SK-N-SH (cell line): ENCODE measurements at regions not wholly inside any gene's neighbourhood (a gene's known extent, or its start where the extent isn't known, plus 50 kb on each side); places are given as distances from the start of the nearest gene placed in this dataset.

Source experiments
- CTCF ChIA-PET: fragments of 300-600, 350-600 bp; formaldehyde crosslinking; extraction: SDS; loops from one replicate; lab custom pipeline; 2021; lab: Yijun Ruan, JAX
- POLR2A ChIA-PET: fragments of 350-600 bp; sonication (Branson Sonifier 250); formaldehyde crosslinking; extraction: SDS; loops from one replicate; lab custom pipeline; 2020; ENCODE audit warnings: antibody characterized with exemption, inconsistent platforms; lab: Yijun Ruan, JAX
- DNase-seq: peaks from one replicate; pipeline ENCODE4 v3.0.0; 2012
- H2AFZ ChIP-seq: fragments of 200-600 bp; sonication (generic); 2 replicates; pipeline ENCODE4 v1.8.1; 2016; ENCODE audit warnings: antibody characterized with exemption, mild to moderate bottlenecking, low read depth
- H3F3A ChIP-seq: fragments of 200-600 bp; sonication (generic); replicated peaks from 2 replicates; pipeline ENCODE3; 2016; ENCODE audit warnings: antibody characterized with exemption, mild to moderate bottlenecking; ENCODE audit not compliant: insufficient read depth
- H3K27ac ChIP-seq, 2 experiments: fragments of 200-500 bp in 1 of 2; fragments of 200-600 bp in 1 of 2; sonication (Bioruptor generic) in 1 of 2; sonication (generic), shearing (Covaris generic) in 1 of 2; 2 replicates each; pipeline versions ENCODE4 v1.5.1 to v1.6.1; 2014 to 2016; ENCODE audit warnings: low read depth in 2 of 2, inconsistent platforms in 1 of 2, low read length in 1 of 2, mild to moderate bottlenecking in 1 of 2, mixed read lengths in 1 of 2
- H3K27me3 ChIP-seq: fragments of 200-600 bp; sonication (generic), shearing (Covaris generic); 2 replicates; pipeline ENCODE4 v1.6.1; 2016; ENCODE audit warnings: mixed run types; ENCODE audit not compliant: insufficient read depth
- H3K36me3 ChIP-seq, 2 experiments: fragments of 200-500 bp in 1 of 2; fragments of 200-600 bp in 1 of 2; sonication (Bioruptor generic) in 1 of 2; sonication (generic) in 1 of 2; replicated peaks in 1 of 2; 2 replicates each; pipeline versions ENCODE3 to v1.5.1; 2014 to 2016; ENCODE audit warnings: low read length in 1 of 2, mild to moderate bottlenecking in 1 of 2; ENCODE audit not compliant: insufficient read depth in 2 of 2, control insufficient read depth in 1 of 2
- H3K4me1 ChIP-seq, 2 experiments: fragments of 200-500 bp in 1 of 2; fragments of 200-600 bp in 1 of 2; sonication (Bioruptor generic) in 1 of 2; sonication (generic), shearing (Covaris generic) in 1 of 2; 2 replicates each; pipeline versions ENCODE4 v1.5.1 to v1.6.1; 2014 to 2016; ENCODE audit warnings: low read depth in 1 of 2, low read length in 1 of 2, mixed run types in 1 of 2; ENCODE audit not compliant: insufficient read depth in 2 of 2, control insufficient read depth in 1 of 2
- H3K4me2 ChIP-seq: fragments of 200-600 bp; sonication (generic), shearing (Covaris generic); 2 replicates; pipeline ENCODE4 v1.6.1; 2017; ENCODE audit warnings: mixed run types
- H3K4me3 ChIP-seq, 2 experiments: fragments of 200-500 bp in 1 of 2; fragments of 200-600 bp in 1 of 2; sonication (Bioruptor generic) in 1 of 2; sonication (generic), shearing (Covaris generic) in 1 of 2; 2 replicates each; pipeline versions ENCODE4 v1.5.1 to v1.8.1; 2014 to 2016; ENCODE audit warnings: low read depth in 2 of 2, inconsistent platforms in 1 of 2, low read length in 1 of 2, mild to moderate bottlenecking in 1 of 2, mixed read lengths in 1 of 2, moderate library complexity in 1 of 2
- H3K79me2 ChIP-seq: fragments of 200-600 bp; sonication (generic); 2 replicates; pipeline ENCODE4 v1.8.1; 2017; ENCODE audit warnings: mild to moderate bottlenecking; ENCODE audit not compliant: insufficient read depth
- H3K9ac ChIP-seq: fragments of 200-600 bp; sonication (generic); 2 replicates; pipeline ENCODE4 v1.6.1; 2017; ENCODE audit warnings: mixed run types
- H3K9me2 ChIP-seq: fragments of 200-600 bp; sonication (generic); 2 replicates; pipeline ENCODE4 v1.6.1; 2017; ENCODE audit warnings: mixed run types
- H3K9me3 ChIP-seq: fragments of 200-600 bp; sonication (generic); 2 replicates; pipeline ENCODE4 v1.6.1; 2017; ENCODE audit warnings: mixed run types, mild to moderate bottlenecking, moderate library complexity
- H4K20me1 ChIP-seq: fragments of 200-600 bp; sonication (generic); 2 replicates; pipeline ENCODE4 v1.6.1; 2017; ENCODE audit warnings: mild to moderate bottlenecking, mixed run types; ENCODE audit not compliant: insufficient read depth
- EZH2phosphoT487 ChIP-seq: fragments of 200-600 bp; sonication (generic); IDR thresholded peaks from 2 replicates; pipeline ENCODE4 v1.6.1; 2017; ENCODE audit warnings: low read depth, mixed run types, mild to moderate bottlenecking, antibody characterized with exemption, moderate library complexity, borderline replicate concordance
- FOXM1 ChIP-seq: IDR thresholded peaks from 2 replicates; pipeline ENCODE4 v1.4.0; 2012; ENCODE audit warnings: low read depth, mild to moderate bottlenecking
- GABPA ChIP-seq: IDR thresholded peaks from 2 replicates; pipeline ENCODE4 v1.4.0; 2012; ENCODE audit warnings: low read depth, mild to moderate bottlenecking
- GATA2 ChIP-seq: sonication (generic); formaldehyde crosslinking; IDR thresholded peaks from 2 replicates; pipeline ENCODE4 v1.5.0; 2020; ENCODE audit warnings: mild to moderate bottlenecking, missing genetic modification reagents
- JUND ChIP-seq: IDR thresholded peaks from 2 replicates; pipeline ENCODE4 v1.4.0; 2012
- POLR2AphosphoS5 ChIP-seq: IDR thresholded peaks from 2 replicates; pipeline ENCODE4 v1.6.1; 2012; ENCODE audit warnings: low read depth, low read length
- RCOR1 ChIP-seq: fragments of 150-350 bp; IDR thresholded peaks from 2 replicates; pipeline ENCODE4 v1.6.1; 2017; ENCODE audit warnings: antibody characterized with exemption, low read length
- RFX5 ChIP-seq: IDR thresholded peaks from 2 replicates; pipeline ENCODE4 v1.6.1; 2012; ENCODE audit warnings: mild to moderate bottlenecking, improper control_type of control experiment, low read length
- RXRA ChIP-seq: IDR thresholded peaks from 2 replicates; pipeline ENCODE4 v1.4.0; 2012; ENCODE audit warnings: low read depth, mild to moderate bottlenecking, borderline replicate concordance
- TEAD4 ChIP-seq: IDR thresholded peaks from 2 replicates; pipeline ENCODE4 v1.4.0; 2012; ENCODE audit warnings: mild to moderate bottlenecking, borderline replicate concordance; ENCODE audit not compliant: insufficient read depth
- USF1 ChIP-seq: IDR thresholded peaks from 2 replicates; pipeline ENCODE4 v1.4.0; 2012; ENCODE audit warnings: low read depth, borderline replicate concordance
- WGBS: methylation state at CpG from one replicate; pipeline ENCODE4 v1.1.6; 2017; ENCODE audit warnings: low lambda C conversion rate; 5-methylcytosine and 5-hydroxymethylcytosine counted together
- TF ChIP-seq, protein P1 (sequence below): IDR thresholded peaks from 2 replicates; pipeline ENCODE4 v1.4.0; 2012; ENCODE audit warnings: low read depth
- TF ChIP-seq, protein P2 (sequence below): fragments of 200-600 bp; sonication (generic); IDR thresholded peaks from 2 replicates; pipeline ENCODE4 v1.6.1; 2017; ENCODE audit warnings: antibody characterized with exemption, mild to moderate bottlenecking, moderate library complexity

DNA sequence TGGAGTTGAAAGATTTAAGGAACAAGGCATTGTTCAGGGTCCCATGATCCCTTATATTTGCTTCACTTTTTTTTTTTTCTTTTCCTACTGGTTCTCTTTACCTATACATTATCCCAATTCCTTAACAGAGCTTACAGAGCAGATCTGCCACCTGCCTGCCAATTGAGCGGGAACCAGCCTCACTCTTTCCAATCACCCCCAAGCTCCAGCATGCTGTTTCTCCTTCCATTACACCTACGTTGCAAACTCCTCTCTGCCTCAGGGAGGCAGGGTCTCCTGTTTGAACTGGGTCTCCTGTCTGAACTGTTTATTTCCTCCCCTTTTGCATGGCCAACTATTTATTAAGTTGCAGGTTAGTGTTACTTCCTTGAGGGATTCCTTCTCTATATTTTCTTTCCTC lies 77.2 kb upstream of the SLC38A11 start:
- Histone ChIP-seq H3K4me2 (no peak overlapping the region), H3K79me2 (no peaks in the 10 kb centered on the region)
- 74% methylated on average over 2 of the region's 2 CpGs for WGBS
- TF ChIP-seq POLR2AphosphoS5 (no peak), EZH2phosphoT487 (no peak), JUND (no peak), FOXM1 (no peak), RCOR1 (no peak), GABPA (no peak), TEAD4 (no peak), RXRA (no peak)
- TF ChIP-seq, protein P1, sequence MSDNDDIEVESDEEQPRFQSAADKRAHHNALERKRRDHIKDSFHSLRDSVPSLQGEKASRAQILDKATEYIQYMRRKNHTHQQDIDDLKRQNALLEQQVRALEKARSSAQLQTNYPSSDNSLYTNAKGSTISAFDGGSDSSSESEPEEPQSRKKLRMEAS = no peak
- TF ChIP-seq, all 33 proteins: peak for 0
- Histone ChIP-seq H2AFZ (no peak overlapping the region), H3K36me3 (no peaks in the 10 kb centered on the region), H3K4me3 (no peak overlapping the region), H4K20me1 (no peaks in the 10 kb centered on the region), H3K4me1 (no peaks in the 10 kb centered on the region), H3K9me2 (no peaks in the 10 kb centered on the region), H3K9ac (no peak overlapping the region), H3K27me3 (no peaks in the 10 kb centered on the region), H3F3A (no peaks in the 10 kb centered on the region), H3K27ac (no peak overlapping the region), H3K9me3 (no peaks in the 10 kb centered on the region)
- ChIA-PET CTCF (interaction anchor here (4.5 kb wide), 1 partner anchor 16 kb away, joined by 20 read pairs; no protein-coding TSS in a partner anchor), POLR2A (no interaction called here)
- no peak for DNase-seq

DNA sequence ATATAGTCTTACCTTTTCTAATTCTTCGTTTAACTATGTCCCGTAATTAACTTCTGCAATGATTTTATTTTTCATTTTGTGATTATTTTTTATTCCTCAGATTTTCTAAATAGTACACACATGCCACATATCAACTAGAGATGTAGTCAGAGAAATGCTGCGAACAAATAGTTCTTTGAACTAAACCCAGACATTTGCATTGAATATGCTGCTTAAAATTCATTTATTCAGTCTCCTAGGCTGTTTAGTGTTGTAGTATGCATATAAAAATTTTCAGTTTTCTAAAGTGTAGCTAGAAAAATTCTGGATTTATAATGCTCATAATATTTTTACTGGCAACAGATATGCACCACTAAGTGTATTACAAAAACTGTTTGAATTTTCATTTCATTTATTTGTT lies 68.9 kb upstream of the SLC38A11 start:
- Histone ChIP-seq H3K27me3 (no peaks in the 10 kb centered on the region), H3K9me3 (no peaks in the 10 kb centered on the region), H3K4me3 (no peak overlapping the region), H3F3A (no peaks in the 10 kb centered on the region), H3K9me2 (no peaks in the 10 kb centered on the region), H3K9ac (no peak overlapping the region), H3K79me2 (no peaks in the 10 kb centered on the region), H2AFZ (no peak overlapping the region), H4K20me1 (no peaks in the 10 kb centered on the region), H3K27ac (no peak overlapping the region), H3K4me1 (no peaks in the 10 kb centered on the region), H3K36me3 (no peaks in the 10 kb centered on the region), H3K4me2 (no peak overlapping the region)
- TF ChIP-seq USF1 = no peak
- TF ChIP-seq POLR2AphosphoS5 = no peak
- no peak for TF ChIP-seq JUND
- TF ChIP-seq GATA2 (CRISPR knock-in tag) = no peak
- TF ChIP-seq, protein P2, sequence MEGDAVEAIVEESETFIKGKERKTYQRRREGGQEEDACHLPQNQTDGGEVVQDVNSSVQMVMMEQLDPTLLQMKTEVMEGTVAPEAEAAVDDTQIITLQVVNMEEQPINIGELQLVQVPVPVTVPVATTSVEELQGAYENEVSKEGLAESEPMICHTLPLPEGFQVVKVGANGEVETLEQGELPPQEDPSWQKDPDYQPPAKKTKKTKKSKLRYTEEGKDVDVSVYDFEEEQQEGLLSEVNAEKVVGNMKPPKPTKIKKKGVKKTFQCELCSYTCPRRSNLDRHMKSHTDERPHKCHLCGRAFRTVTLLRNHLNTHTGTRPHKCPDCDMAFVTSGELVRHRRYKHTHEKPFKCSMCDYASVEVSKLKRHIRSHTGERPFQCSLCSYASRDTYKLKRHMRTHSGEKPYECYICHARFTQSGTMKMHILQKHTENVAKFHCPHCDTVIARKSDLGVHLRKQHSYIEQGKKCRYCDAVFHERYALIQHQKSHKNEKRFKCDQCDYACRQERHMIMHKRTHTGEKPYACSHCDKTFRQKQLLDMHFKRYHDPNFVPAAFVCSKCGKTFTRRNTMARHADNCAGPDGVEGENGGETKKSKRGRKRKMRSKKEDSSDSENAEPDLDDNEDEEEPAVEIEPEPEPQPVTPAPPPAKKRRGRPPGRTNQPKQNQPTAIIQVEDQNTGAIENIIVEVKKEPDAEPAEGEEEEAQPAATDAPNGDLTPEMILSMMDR = no peak
- TF ChIP-seq RFX5 = no peak
- ChIA-PET CTCF (interaction anchor here (0.9 kb wide), 1 partner anchor 9 kb away, joined by 3 read pairs; no protein-coding TSS in a partner anchor), POLR2A (no interaction called here)
- DNase-seq = no peak
- 91% methylated on average over 3 of the region's 3 CpGs for WGBS
